ENCODE measurements at regions not wholly inside any gene's neighbourhood (a gene's known extent, or its start where the extent isn't known, plus 50 kb on each side); places are given as distances from the start of the nearest gene placed in this dataset.

GRCh38 chr16:7183768-7184167, 148.9 kb upstream of the RBFOX1 start:
- TF ChIP-seq CTCF (tag by site-specific recombination; IDR thresholded peaks at IDR 0.05) (no peak), REST (tag by site-specific recombination; IDR thresholded peaks at IDR 0.05) (no peak), ZNF830 (tag by site-specific recombination; IDR thresholded peaks at IDR 0.05; ENCODE audit: low read depth) (no peak), ZBTB1 (tag by site-specific recombination; IDR thresholded peaks at IDR 0.05) (no peak), ZNF701 (tag by site-specific recombination; IDR thresholded peaks at IDR 0.05) (no peak), YY1 (tag by site-specific recombination; IDR thresholded peaks at IDR 0.05) (no peak), ZNF548 (tag by site-specific recombination; IDR thresholded peaks at IDR 0.05) (no peak)

All from HEK293 (cell line).